ENCODE measurements at regions not wholly inside any gene's neighbourhood (a gene's known extent, or its start where the extent isn't known, plus 50 kb on each side); places are given as distances from the start of the nearest gene placed in this dataset.

- TF ChIP-seq ATF3 (CRISPR knock-in tag; conservative IDR thresholded peaks at IDR 0.05) (no peak), ZNF396 (CRISPR knock-in tag; IDR thresholded peaks at IDR 0.05; ENCODE audit: borderline replicate concordance) (no peak), CTCF (IDR thresholded peaks at IDR 0.05) (no peak), ATF6 (CRISPR knock-in tag; IDR thresholded peaks at IDR 0.05) (no peak), FOXP1 (CRISPR knock-in tag; IDR thresholded peaks at IDR 0.05; ENCODE audit: borderline replicate concordance) (no peak), TP53 (CRISPR knock-in tag; IDR thresholded peaks at IDR 0.05) (no peak), CREB1 (CRISPR knock-in tag; IDR thresholded peaks at IDR 0.05) (no peak), ETV6 (CRISPR knock-in tag; IDR thresholded peaks at IDR 0.05) (no peak), ESRRA (CRISPR knock-in tag; IDR thresholded peaks at IDR 0.05; ENCODE audit: borderline replicate concordance) (no peak)
- TF ChIP-seq, protein P1, sequence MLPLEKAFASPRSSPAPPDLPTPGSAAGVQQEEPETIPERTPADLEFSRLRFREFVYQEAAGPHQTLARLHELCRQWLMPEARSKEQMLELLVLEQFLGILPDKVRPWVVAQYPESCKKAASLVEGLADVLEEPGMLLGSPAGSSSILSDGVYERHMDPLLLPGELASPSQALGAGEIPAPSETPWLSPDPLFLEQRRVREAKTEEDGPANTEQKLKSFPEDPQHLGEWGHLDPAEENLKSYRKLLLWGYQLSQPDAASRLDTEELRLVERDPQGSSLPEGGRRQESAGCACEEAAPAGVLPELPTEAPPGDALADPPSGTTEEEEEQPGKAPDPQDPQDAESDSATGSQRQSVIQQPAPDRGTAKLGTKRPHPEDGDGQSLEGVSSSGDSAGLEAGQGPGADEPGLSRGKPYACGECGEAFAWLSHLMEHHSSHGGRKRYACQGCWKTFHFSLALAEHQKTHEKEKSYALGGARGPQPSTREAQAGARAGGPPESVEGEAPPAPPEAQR (CRISPR knock-in tag; IDR thresholded peaks at IDR 0.05) = no peak
- TF ChIP-seq, protein P2, sequence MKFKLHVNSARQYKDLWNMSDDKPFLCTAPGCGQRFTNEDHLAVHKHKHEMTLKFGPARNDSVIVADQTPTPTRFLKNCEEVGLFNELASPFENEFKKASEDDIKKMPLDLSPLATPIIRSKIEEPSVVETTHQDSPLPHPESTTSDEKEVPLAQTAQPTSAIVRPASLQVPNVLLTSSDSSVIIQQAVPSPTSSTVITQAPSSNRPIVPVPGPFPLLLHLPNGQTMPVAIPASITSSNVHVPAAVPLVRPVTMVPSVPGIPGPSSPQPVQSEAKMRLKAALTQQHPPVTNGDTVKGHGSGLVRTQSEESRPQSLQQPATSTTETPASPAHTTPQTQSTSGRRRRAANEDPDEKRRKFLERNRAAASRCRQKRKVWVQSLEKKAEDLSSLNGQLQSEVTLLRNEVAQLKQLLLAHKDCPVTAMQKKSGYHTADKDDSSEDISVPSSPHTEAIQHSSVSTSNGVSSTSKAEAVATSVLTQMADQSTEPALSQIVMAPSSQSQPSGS (CRISPR knock-in tag; IDR thresholded peaks at IDR 0.05; ENCODE audit: borderline replicate concordance, low read depth) = no peak
- TF ChIP-seq, protein P3, sequence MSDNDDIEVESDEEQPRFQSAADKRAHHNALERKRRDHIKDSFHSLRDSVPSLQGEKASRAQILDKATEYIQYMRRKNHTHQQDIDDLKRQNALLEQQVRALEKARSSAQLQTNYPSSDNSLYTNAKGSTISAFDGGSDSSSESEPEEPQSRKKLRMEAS (CRISPR knock-in tag; IDR thresholded peaks at IDR 0.05) = no peak
Measured at GRCh38 chr2:198641161-198641560, 816.6 kb downstream of the SATB2 start.

Data from WTC11 (cell line).